Heart right ventricle (tissue), 16 donors: ENCODE measurements at regions not wholly inside any gene's neighbourhood (a gene's known extent, or its start where the extent isn't known, plus 50 kb on each side); places are given as distances from the start of the nearest gene placed in this dataset.
"Not testable (repeated sequence)": the region's sequence is repeated elsewhere in the genome, so short reads cannot be mapped to it uniquely, and the experiment has no call there.

Experiments
- ATAC-seq, 8 donors: fragments of 200-7000 bp; cut with Tn5 transposase; one replicate each; pipeline ENCODE4 v1.9.1; 2020; ENCODE audit warnings: mild to moderate bottlenecking in 8 of 8, moderate library complexity in 8 of 8, moderate number of reproducible peaks in 1 of 8
- DNase-seq, 2 donors: peaks; one replicate each; pipeline ENCODE4 v3.0.0-alpha.2; 2020
- H3K27ac ChIP-seq, 10 donors: fragments of 200-600 bp; sonication (generic) in 2 of 10; one replicate each; pipeline versions ENCODE4 v1.5.0 to v1.8.0; 2020 to 2022; ENCODE audit warnings: mild to moderate bottlenecking in 3 of 10
- H3K27me3 ChIP-seq, 7 donors: fragments of 200-600 bp; one replicate each; pipeline ENCODE4 v1.8.0; 2021 to 2022; ENCODE audit warnings: mild to moderate bottlenecking in 2 of 7
- H3K36me3 ChIP-seq, 9 donors: fragments of 200-600 bp; sonication (generic) in 1 of 9; one replicate each; pipeline versions ENCODE4 v1.5.0 to v1.8.0; 2020 to 2022; ENCODE audit warnings: mild to moderate bottlenecking in 2 of 9
- H3K4me1 ChIP-seq, 9 donors: fragments of 200-600 bp; sonication (generic) in 1 of 9; one replicate each; pipeline versions ENCODE4 v1.5.0 to v1.8.0; 2020 to 2022; ENCODE audit warnings: mild to moderate bottlenecking in 4 of 9
- H3K4me3 ChIP-seq, 10 donors: fragments of 200-600 bp; sonication (generic) in 2 of 10; one replicate each; pipeline versions ENCODE4 v1.5.0 to v1.8.0; 2020 to 2022; ENCODE audit warnings: mild to moderate bottlenecking in 7 of 10, moderate library complexity in 2 of 10
- H3K9me3 ChIP-seq, 11 donors: fragments of 200-600 bp in 10 of 11; sonication (generic) in 2 of 11; one replicate each; pipeline versions ENCODE4 v1.5.0 to v1.8.0; 2013 to 2022; ENCODE audit warnings: mild to moderate bottlenecking in 2 of 11, control low read depth in 1 of 11, moderate library complexity in 1 of 11
- WGBS, 2 donors: extraction: QIAGEN DNeasy Blood & Tissue Kit; methylation state at CpG; one replicate each; pipeline ENCODE4 v1.1.7; 2013; ENCODE audit warnings: inconsistent platforms in 1 of 2; 5-methylcytosine and 5-hydroxymethylcytosine counted together
- intact Hi-C, 10 donors: fragments of 100-400 bp; cut with DNase I; formaldehyde crosslinking; loops; one replicate each; pipeline versions ENCODE4 v1.11.1 to v1.14.2; 2022
- TF ChIP-seq, protein P1 (sequence below), 9 donors: fragments of 200-600 bp; sonication (generic) in 2 of 9; IDR thresholded peaks; one replicate each; pipeline versions ENCODE4 v1.5.0 to v1.8.0; 2021 to 2022; ENCODE audit warnings: antibody characterized with exemption in 9 of 9, mild to moderate bottlenecking in 5 of 9, moderate library complexity in 1 of 9
- donor health status: Arrhythmogenic right ventricular cardiomyopathy.
- donor health status: ischemic (EF 13 %, LVEDD 7.1; RV severe dilation, severe dysfunction).
- donor health status: healthy with polysubstance abuse.
- donor health status: DM: no; HTN: yes; CAD: no.
- donor health status: DM: no; HTN: no; CAD: no.
- donor health status: ischemic (EF 25% LVEDD 6.9; RV normal size, moderate dysfunction).
- donor health status: ischemic (EF 25% LVEDD 5.7; RV mildly dilated, moderate dysfunction).
- donor health status: healthy.
- donor health status: DM: yes; HTN: yes; CAD: no.
- donor health status: Ischemic cardiomyopathy.
- donor health status: ischemic (EF 35%, LVEDD 5.7; RV mildly dilated, moderate dysfunction).
- donor health status: nonischemic (EF 11% LVEDD 7.7; RV severe dilation, severe dysfunction).
- donor health status: DM: yes; HTN: yes; CAD: no.
- donor health status: PGD.
- donor health status: ischemic (EF 29% LVEDD 5.4; RV normal size, mild dysfunction).
- donor health status: nonischemic (EF 23%, LVEDD 6.1; RV moderate dilation, normal function).

DNA sequence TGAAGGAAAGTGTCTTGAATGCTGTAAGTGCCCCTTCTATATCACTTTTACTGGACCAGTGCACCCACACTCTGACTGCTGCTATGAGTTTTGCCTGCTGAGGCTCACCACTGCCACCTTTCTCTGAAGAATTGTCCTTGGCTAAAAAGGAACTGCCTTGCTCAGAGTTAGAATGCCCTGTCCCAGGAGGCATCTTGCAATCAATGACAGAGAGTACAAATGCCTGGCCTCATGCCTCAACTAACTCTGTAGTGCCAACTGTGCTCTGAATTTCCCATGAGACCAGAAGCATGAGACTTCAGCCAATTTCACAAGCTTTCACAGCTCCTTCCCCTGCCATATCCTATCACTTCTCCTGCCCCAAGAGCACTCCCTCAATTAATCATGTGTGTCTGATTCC is 569.7 kb downstream of the ZNF608 start:
- H3K27ac ChIP-seq, result no peak overlapping the region

DNA sequence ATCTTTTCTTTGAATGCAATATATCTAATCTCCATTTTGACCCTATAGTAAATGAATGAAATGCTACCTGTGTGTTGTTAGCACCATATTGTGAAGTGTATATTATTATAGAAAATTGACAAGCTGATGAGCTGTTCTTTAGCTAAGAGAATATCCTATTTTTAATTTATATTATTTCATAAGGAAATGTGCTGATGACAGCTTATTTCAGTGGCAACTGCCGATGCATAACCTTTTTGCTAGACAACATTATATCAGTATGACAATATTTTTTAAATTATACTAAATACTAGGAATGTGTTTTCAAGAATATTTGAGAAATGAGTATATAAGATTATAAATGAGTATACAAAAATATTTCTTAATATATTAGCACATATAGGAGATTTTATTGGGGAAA is 573.1 kb downstream of the ZNF608 start:
- TF ChIP-seq, protein P1, sequence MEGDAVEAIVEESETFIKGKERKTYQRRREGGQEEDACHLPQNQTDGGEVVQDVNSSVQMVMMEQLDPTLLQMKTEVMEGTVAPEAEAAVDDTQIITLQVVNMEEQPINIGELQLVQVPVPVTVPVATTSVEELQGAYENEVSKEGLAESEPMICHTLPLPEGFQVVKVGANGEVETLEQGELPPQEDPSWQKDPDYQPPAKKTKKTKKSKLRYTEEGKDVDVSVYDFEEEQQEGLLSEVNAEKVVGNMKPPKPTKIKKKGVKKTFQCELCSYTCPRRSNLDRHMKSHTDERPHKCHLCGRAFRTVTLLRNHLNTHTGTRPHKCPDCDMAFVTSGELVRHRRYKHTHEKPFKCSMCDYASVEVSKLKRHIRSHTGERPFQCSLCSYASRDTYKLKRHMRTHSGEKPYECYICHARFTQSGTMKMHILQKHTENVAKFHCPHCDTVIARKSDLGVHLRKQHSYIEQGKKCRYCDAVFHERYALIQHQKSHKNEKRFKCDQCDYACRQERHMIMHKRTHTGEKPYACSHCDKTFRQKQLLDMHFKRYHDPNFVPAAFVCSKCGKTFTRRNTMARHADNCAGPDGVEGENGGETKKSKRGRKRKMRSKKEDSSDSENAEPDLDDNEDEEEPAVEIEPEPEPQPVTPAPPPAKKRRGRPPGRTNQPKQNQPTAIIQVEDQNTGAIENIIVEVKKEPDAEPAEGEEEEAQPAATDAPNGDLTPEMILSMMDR (IDR thresholded peaks at IDR 0.05), result no peak
- H3K4me1 ChIP-seq, result peaks cover 0 to 6% (median 0%) of the 10 kb centered on the region in 9 donors
- intact Hi-C loops, result loop anchor here in 1 of 10 donors (10.0 kb wide), 1 partner anchor 499 kb away; no protein-coding TSS in a partner anchor
- no peak for DNase-seq
- no peaks in the 10 kb centered on the region for H3K27me3 ChIP-seq
- no peaks in the 10 kb centered on the region for H3K36me3 ChIP-seq
- peaks cover 0 to 58% (median 24%) of the 10 kb centered on the region in 11 donors for H3K9me3 ChIP-seq
- no peak overlapping the region for H3K27ac ChIP-seq
- no peak for ATAC-seq
- no peak overlapping the region for H3K4me3 ChIP-seq
- 96 to 98% methylated on average over 1 of the region's 1 CpG for WGBS, 2 donors

More for the DNA sequence above, 569.7 kb downstream of the ZNF608 start:
- H3K4me1 ChIP-seq, result peaks cover 0 to 6% (median 0%) of the 10 kb centered on the region in 9 donors
- TF ChIP-seq, protein P1 (IDR thresholded peaks at IDR 0.05), result peak in 5 of 9 donors; percentile 23 to 46 (median 44)
- H3K36me3 ChIP-seq, result no peaks in the 10 kb centered on the region
- ATAC-seq (peak; percentile 68 to 98 (median 85)), DNase-seq (peak in 1 of 2 donors; percentile 36)
- intact Hi-C loops, result loop anchor here in 1 of 10 donors (10.0 kb wide), 1 partner anchor 502 kb away; no protein-coding TSS in a partner anchor
- H3K4me3 ChIP-seq, result no peak overlapping the region
- H3K27me3 ChIP-seq, result no peaks in the 10 kb centered on the region
- H3K9me3 ChIP-seq, result peaks cover 0 to 30% (median 15%) of the 10 kb centered on the region in 11 donors

DNA sequence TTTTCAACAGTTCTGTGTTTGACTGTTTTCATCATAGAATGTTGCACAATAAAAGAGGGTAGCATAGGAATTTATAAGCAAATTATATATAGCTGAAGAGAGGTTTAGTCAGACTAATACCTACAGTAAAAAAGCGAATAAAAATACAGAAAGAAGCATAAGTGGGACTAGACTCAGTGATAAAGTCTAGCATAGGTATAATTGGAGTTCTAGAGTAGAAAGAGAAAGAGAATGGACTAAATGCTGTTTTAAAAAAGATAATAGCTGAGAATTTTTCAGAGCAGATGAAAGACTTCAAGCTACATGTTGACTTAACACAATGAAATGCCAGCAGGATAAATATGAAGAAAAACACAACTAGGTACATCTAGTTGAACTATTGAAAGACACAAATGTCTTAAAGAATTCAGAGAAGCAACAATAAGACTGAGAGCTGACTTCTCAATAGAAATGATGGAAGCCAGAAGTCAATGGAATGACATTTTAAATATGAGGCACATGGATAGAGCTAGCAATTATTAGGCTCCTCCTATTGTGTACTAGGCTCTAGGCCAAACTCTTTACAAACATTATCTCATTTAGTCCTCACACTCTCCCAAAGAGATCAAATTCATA is 573.9 kb downstream of the ZNF608 start:
- 97 to 98% methylated on average over 1 of the region's 1 CpG for whole genome bisulfite sequencing, 2 donors
- intact Hi-C loops, result loop anchor here in 1 of 10 donors (10.0 kb wide), 1 partner anchor 498 kb away; no protein-coding TSS in a partner anchor
- Histone ChIP-seq H3K4me1 (peaks cover 0 to 6% (median 0%) of the 10 kb centered on the region in 9 donors), H3K9me3 (peaks cover 0 to 59% (median 24%) of the 10 kb centered on the region in 11 donors), H3K4me3 (no peak overlapping the region), H3K27ac (no peak overlapping the region), H3K36me3 (no peaks in the 10 kb centered on the region), H3K27me3 (no peaks in the 10 kb centered on the region)
- TF ChIP-seq, protein P1 (IDR thresholded peaks at IDR 0.05), result no peak
- ATAC-seq (no peak), DNase-seq (no peak)

DNA sequence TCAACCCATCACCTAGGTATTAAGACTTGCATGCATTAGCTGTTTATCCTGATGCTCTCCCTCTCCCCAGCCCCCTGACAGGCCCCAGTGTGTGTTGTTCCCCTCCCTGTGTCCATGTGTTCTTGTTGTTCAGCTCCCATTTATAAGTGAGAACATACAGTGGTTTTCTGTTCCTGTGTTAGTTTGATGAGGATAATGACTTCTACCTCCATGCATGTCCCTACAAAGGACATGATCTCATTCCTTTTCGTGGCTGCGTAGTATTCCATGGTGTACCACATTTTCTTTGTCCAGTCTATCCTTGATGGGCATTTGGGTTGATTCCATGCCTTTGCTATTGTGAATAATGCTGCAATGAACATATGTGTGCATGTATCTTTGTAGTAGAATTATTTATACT is 578.3 kb downstream of the ZNF608 start:
- DNase-seq, H3K4me1 ChIP-seq, H3K36me3 ChIP-seq, H3K27ac ChIP-seq, H3K4me3 ChIP-seq, H3K27me3 ChIP-seq, intact Hi-C loops, ATAC-seq: not testable (repeated sequence)
- WGBS, 2 donors, result 97% methylated on average over 2 of the region's 2 CpGs
- H3K9me3 ChIP-seq, result peaks cover 0 to 47% (median 22%) of the 10 kb centered on the region in 11 donors
